ENCODE measurements at regions not wholly inside any gene's neighbourhood (a gene's known extent, or its start where the extent isn't known, plus 50 kb on each side); places are given as distances from the start of the nearest gene placed in this dataset.
A peak's percentile ranks its signal among the peaks of the same experiment; 100 is the strongest.

- TF ChIP-seq POLR2A (IDR thresholded peaks at IDR 0.05) (no peak), CTCF (IDR thresholded peaks at IDR 0.05) (peak in 1 of 6 experiments; percentile 6)
Observed at GRCh38 chr12:75774261-75775052, 257.1 kb downstream of the PHLDA1 start.

Data from thyroid gland (tissue), 4 donors.